ENCODE measurements at regions not wholly inside any gene's neighbourhood (a gene's known extent, or its start where the extent isn't known, plus 50 kb on each side); places are given as distances from the start of the nearest gene placed in this dataset.
"Not testable (repeated sequence)": the region's sequence is repeated elsewhere in the genome, so short reads cannot be mapped to it uniquely, and the experiment has no call there.

DNA sequence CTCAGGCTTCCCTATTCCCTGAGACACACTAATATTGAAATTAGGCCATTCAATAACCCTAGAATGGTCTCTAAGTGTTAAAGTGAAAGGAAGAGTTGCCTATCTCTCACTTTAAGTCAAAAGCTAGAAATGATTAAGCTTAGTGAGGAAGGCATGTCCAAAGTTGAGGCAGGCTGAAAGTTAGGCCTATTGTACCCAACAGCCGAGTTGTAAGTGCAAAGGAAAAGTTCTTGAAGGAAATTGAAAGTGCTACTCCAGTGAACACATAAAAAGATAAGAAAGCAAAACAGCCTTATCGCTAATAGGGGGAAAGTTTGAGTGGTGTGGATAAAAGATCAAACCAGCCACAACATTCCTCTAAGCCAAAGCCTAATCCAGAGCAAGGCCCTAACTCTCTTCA lies 117.9 kb upstream of the SPATA12 start:
- H3K27me3 Mint-ChIP-seq = no peaks in the 10 kb centered on the region
- POLR2A ChIA-PET = interaction anchor here (0.6 kb wide), 1 partner anchor 21 kb away, joined by 6 read pairs; no protein-coding TSS in a partner anchor
- H3K27ac Mint-ChIP-seq = peak overlapping the region; percentile 16

DNA sequence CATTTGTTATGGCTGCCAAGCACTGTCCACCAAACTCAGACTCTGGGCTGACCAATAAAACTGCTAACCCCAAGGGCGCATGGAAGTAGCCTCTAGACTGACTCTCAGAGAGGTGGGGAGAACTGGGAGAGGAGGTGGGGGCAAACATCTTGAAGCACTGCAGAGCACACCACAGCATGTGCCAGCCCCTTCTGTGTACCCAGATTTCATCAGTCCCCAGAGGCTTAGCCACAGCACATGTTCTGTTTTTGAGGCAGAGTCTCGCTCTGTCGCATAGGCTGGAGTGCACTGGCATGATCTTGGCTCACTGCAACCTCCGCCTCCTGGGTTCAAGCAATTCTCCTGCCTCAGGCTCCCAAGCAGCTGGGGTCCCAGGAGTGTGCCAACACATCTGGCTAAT lies 119.5 kb upstream of the SPATA12 start:
- POLR2A ChIA-PET = no interaction called here

More for the DNA sequence above, 117.9 kb upstream of the SPATA12 start:
- peaks cover 30% of the 10 kb centered on the region for H3K4me1 Mint-ChIP-seq
- CTCF ChIA-PET = interaction anchor here (0.6 to 1.2 kb wide), 3 partner anchors 22 to 251 kb away, joined by 3 read pairs; no protein-coding TSS in a partner anchor
- H3K4me3 Mint-ChIP-seq = peak overlapping the region; percentile 43
- peaks cover 13% of the 10 kb centered on the region for H3K36me3 Mint-ChIP-seq (ENCODE audit: low read depth)
- no peak for DNase-seq
- peaks cover 13% of the 10 kb centered on the region for H3K9me3 Mint-ChIP-seq

GRCh38 chr3:56940321-56940720 lies 120.1 kb upstream of the SPATA12 start:
- ChIA-PET CTCF (interaction anchor here (0.6 kb wide), 1 partner anchor 59 kb away, joined by 6 read pairs; no protein-coding TSS in a partner anchor), POLR2A (no interaction called here)
- DNase-seq = no peak
- Mint-ChIP-seq H3K4me1 (peaks cover 27% of the 10 kb centered on the region), H3K9me3 (peaks cover 11% of the 10 kb centered on the region), H3K4me3 (no peak overlapping the region), H3K27me3 (no peaks in the 10 kb centered on the region), H3K36me3 (ENCODE audit: low read depth) (peaks cover 7% of the 10 kb centered on the region), H3K27ac (no peak overlapping the region)

More for the DNA sequence above, 119.5 kb upstream of the SPATA12 start:
- peaks cover 7% of the 10 kb centered on the region for H3K36me3 Mint-ChIP-seq (ENCODE audit: low read depth)
- CTCF ChIA-PET = no interaction called here
- DNase-seq = no peak
- no peak overlapping the region for H3K4me3 Mint-ChIP-seq
- peaks cover 8% of the 10 kb centered on the region for H3K9me3 Mint-ChIP-seq
- no peak overlapping the region for H3K27ac Mint-ChIP-seq
- H3K27me3 Mint-ChIP-seq = no peaks in the 10 kb centered on the region
- H3K4me1 Mint-ChIP-seq = peaks cover 31% of the 10 kb centered on the region

- no peak overlapping the region for H3K27ac Mint-ChIP-seq
- no peaks in the 10 kb centered on the region for H3K27me3 Mint-ChIP-seq
- POLR2A ChIA-PET = no interaction called here
- DNase-seq = no peak
- CTCF ChIA-PET = interaction anchor here (0.6 kb wide), 1 partner anchor 59 kb away, joined by 6 read pairs; no protein-coding TSS in a partner anchor
- peaks cover 8% of the 10 kb centered on the region for H3K9me3 Mint-ChIP-seq
- H3K4me3 Mint-ChIP-seq = no peak overlapping the region
- peaks cover 3% of the 10 kb centered on the region for H3K36me3 Mint-ChIP-seq (ENCODE audit: low read depth)
- H3K4me1 Mint-ChIP-seq = peaks cover 24% of the 10 kb centered on the region
Observed at GRCh38 chr3:56939834-56940233, 120.6 kb upstream of the SPATA12 start.

GRCh38 chr3:56938530-56938929 lies 121.9 kb upstream of the SPATA12 start:
- Mint-ChIP-seq H3K27me3 (no peaks in the 10 kb centered on the region), H3K4me1 (peaks cover 18% of the 10 kb centered on the region), H3K36me3 (ENCODE audit: low read depth) (peaks cover 4% of the 10 kb centered on the region), H3K9me3 (peaks cover 8% of the 10 kb centered on the region), H3K27ac (no peak overlapping the region), H3K4me3 (no peak overlapping the region)
- DNase-seq = no peak
- ChIA-PET CTCF (interaction anchor here (1.0 to 1.4 kb wide), 2 partner anchors 11 to 22 kb away, joined by 3 to 6 read pairs; no protein-coding TSS in a partner anchor), POLR2A (no interaction called here)

GRCh38 chr3:56937580-56937979 lies 122.9 kb upstream of the SPATA12 start:
- Mint-ChIP-seq H3K27me3 (no peaks in the 10 kb centered on the region), H3K9me3 (peaks cover 13% of the 10 kb centered on the region), H3K4me1 (peaks cover 10% of the 10 kb centered on the region), H3K36me3 (ENCODE audit: low read depth) (peaks cover 4% of the 10 kb centered on the region), H3K27ac (no peak overlapping the region), H3K4me3 (no peak overlapping the region)
- ChIA-PET POLR2A (no interaction called here), CTCF (interaction anchor here (1.0 to 1.7 kb wide), 2 partner anchors 10 to 50 kb away, joined by 3 to 5 read pairs; no protein-coding TSS in a partner anchor)
- DNase-seq = no peak

DNA sequence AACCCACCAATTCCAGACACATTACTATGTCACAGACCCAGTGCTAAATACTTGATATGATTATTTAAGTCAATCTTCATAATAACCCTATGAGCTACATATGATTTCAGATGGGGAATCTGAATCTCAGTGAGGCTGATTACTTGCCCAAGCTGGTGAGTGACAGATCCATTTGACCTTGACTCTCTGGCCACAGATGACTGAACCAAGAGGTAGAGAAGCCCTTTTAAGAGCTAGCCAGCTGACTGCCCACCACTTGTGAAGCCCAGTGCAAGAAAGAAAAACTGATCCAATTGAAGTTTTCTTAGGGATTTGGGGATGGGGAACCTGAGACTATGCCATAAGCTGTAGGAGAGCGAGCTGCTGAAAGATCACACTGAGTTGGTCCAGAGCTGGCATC lies 124.7 kb upstream of the SPATA12 start:
- DNase-seq = no peak
- no peaks in the 10 kb centered on the region for H3K27me3 Mint-ChIP-seq
- peaks cover 14% of the 10 kb centered on the region for H3K4me1 Mint-ChIP-seq
- H3K9me3 Mint-ChIP-seq = peaks cover 17% of the 10 kb centered on the region
- ChIA-PET CTCF (interaction anchor here (1.0 to 1.5 kb wide), 2 partner anchors 14 to 60 kb away, joined by 3 to 5 read pairs; no protein-coding TSS in a partner anchor), POLR2A (no interaction called here)
- no peak overlapping the region for H3K4me3 Mint-ChIP-seq
- no peak overlapping the region for H3K27ac Mint-ChIP-seq
- H3K36me3 Mint-ChIP-seq (ENCODE audit: low read depth) = peaks cover 9% of the 10 kb centered on the region

- H3K9me3 Mint-ChIP-seq = peaks cover 17% of the 10 kb centered on the region
- peaks cover 28% of the 10 kb centered on the region for H3K4me1 Mint-ChIP-seq
- H3K27me3 Mint-ChIP-seq; CTCF ChIA-PET; H3K27ac Mint-ChIP-seq; POLR2A ChIA-PET; H3K36me3 Mint-ChIP-seq (ENCODE audit: low read depth); DNase-seq; H3K4me3 Mint-ChIP-seq: not testable (repeated sequence)
Observed at GRCh38 chr3:56934481-56934880, 126.0 kb upstream of the SPATA12 start.

DNA sequence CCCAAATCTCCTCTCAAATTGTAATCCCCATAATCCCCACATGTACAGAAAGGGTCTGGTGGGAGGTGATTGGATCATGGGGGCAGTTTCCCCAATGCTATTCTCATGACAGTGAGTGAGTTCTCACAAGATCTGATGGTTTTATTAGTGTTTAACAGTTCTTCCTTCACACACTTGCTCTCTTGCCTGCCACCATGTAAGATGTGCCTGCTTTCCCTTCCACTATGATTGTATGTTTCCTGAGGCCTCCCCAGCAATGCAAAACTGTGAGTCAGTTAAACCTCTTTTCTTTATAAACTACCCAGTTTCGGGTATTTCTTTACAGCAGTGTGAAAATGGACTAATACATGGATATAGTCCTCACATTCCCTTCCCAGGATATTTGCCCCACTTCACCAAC lies 126.7 kb upstream of the SPATA12 start:
- H3K4me3 Mint-ChIP-seq = no peak overlapping the region

DNA sequence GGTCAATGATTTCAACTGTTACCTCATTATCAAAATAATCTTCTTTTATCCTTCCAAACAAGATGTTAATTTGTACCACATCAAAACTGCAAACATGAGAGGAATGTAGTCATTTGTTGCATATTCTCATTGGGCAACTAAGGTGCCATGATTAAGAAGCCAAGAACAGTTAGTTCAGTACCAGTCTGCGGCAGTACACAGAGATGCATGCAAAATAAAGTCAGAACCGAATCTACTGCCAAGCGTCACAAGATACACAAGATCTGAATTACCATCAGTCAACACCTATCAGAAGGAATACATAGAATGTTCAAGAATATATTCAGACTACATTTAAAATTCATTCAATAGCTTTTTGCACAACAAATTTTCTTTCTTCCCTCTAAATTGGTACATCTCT lies 127.6 kb upstream of the SPATA12 start:
- CTCF ChIA-PET = interaction anchor here (0.6 kb wide), 1 partner anchor 344 kb away, joined by 4 read pairs; no protein-coding TSS in a partner anchor
- no peaks in the 10 kb centered on the region for H3K27me3 Mint-ChIP-seq
- POLR2A ChIA-PET = no interaction called here
- H3K4me1 Mint-ChIP-seq = peaks cover 44% of the 10 kb centered on the region
- peaks cover 9% of the 10 kb centered on the region for H3K36me3 Mint-ChIP-seq (ENCODE audit: low read depth)
- DNase-seq = no peak
- H3K9me3 Mint-ChIP-seq = peaks cover 25% of the 10 kb centered on the region
- no peak overlapping the region for H3K27ac Mint-ChIP-seq
- H3K4me3 Mint-ChIP-seq = no peak overlapping the region

More for the DNA sequence above, 126.7 kb upstream of the SPATA12 start:
- CTCF ChIA-PET = no interaction called here
- no peak for DNase-seq
- Mint-ChIP-seq H3K4me1 (peaks cover 34% of the 10 kb centered on the region), H3K27ac (no peak overlapping the region), H3K36me3 (ENCODE audit: low read depth) (peaks cover 9% of the 10 kb centered on the region), H3K27me3 (no peaks in the 10 kb centered on the region), H3K9me3 (peaks cover 24% of the 10 kb centered on the region)
- POLR2A ChIA-PET = no interaction called here

GRCh38 chr3:56931836-56932235 lies 128.6 kb upstream of the SPATA12 start:
- H3K27me3 Mint-ChIP-seq = no peaks in the 10 kb centered on the region
- ChIA-PET CTCF (no interaction called here), POLR2A (no interaction called here)
- DNase-seq = no peak
- H3K4me3 Mint-ChIP-seq = no peak overlapping the region
- H3K27ac Mint-ChIP-seq = no peak overlapping the region
- H3K9me3 Mint-ChIP-seq = peaks cover 25% of the 10 kb centered on the region
- peaks cover 9% of the 10 kb centered on the region for H3K36me3 Mint-ChIP-seq (ENCODE audit: low read depth)
- H3K4me1 Mint-ChIP-seq = peaks cover 45% of the 10 kb centered on the region

GRCh38 chr3:56930706-56931105 lies 129.0 kb upstream of the ARHGEF3 start:
- H3K27me3 Mint-ChIP-seq = no peaks in the 10 kb centered on the region
- H3K4me1 Mint-ChIP-seq = peaks cover 53% of the 10 kb centered on the region
- H3K9me3 Mint-ChIP-seq = peaks cover 21% of the 10 kb centered on the region
- ChIA-PET POLR2A (no interaction called here), CTCF (no interaction called here)
- DNase-seq = no peak
- H3K36me3 Mint-ChIP-seq (ENCODE audit: low read depth) = peaks cover 9% of the 10 kb centered on the region
- no peak overlapping the region for H3K27ac Mint-ChIP-seq
- no peak overlapping the region for H3K4me3 Mint-ChIP-seq

DNA sequence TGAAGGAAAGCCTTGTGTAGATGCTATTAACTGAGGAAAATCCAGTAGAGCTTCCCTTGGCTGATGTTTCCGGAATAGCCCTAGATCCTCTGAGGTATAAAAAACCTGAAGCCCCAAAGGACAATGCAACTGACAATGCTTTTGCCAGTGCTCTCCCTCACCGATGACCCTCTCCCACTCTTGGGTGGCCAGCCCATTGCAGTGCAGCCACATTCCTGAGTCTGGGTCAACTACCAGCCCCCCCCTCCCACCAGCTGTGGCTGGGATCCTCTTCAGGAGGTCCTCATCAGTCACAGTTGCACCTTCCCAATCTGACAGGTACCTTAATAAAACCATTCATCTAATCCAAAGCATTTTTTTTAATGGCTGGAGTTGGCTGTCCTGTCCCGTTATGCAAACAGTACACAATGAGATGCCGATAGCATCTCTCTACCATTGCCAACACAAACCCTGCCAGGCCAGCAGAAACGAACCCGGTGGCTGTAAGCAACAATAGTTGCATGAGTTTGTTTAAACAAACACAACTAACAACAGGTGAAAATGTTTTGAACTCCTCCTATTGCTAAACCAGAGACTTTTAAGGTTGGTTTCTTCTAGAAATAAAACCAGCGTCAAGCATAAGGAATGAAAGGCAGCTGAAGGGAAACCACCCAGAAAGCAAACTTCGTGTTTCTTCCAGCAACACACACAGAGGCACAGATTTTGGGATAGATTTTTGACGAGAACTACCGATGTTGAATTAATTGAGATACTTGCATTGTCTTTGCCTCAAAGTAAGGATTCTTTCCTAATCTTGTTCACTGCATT lies 128.3 kb upstream of the ARHGEF3 start:
- POLR2A ChIA-PET = no interaction called here
- peaks cover 21% of the 10 kb centered on the region for H3K9me3 Mint-ChIP-seq

More for the DNA sequence above, 128.3 kb upstream of the ARHGEF3 start:
- DNase-seq = no peak
- CTCF ChIA-PET = no interaction called here
- Mint-ChIP-seq H3K27me3 (no peaks in the 10 kb centered on the region), H3K36me3 (ENCODE audit: low read depth) (peaks cover 9% of the 10 kb centered on the region), H3K4me1 (peaks cover 56% of the 10 kb centered on the region), H3K27ac (no peak overlapping the region), H3K4me3 (no peak overlapping the region)
